SK-N-SH (cell line): ENCODE measurements at regions not wholly inside any gene's neighbourhood (a gene's known extent, or its start where the extent isn't known, plus 50 kb on each side); places are given as distances from the start of the nearest gene placed in this dataset.

Experiments
- CTCF ChIA-PET: fragments of 300-600, 350-600 bp; formaldehyde crosslinking; extraction: SDS; loops from one replicate; lab custom pipeline; 2021; lab: Yijun Ruan, JAX
- POLR2A ChIA-PET: fragments of 350-600 bp; sonication (Branson Sonifier 250); formaldehyde crosslinking; extraction: SDS; loops from one replicate; lab custom pipeline; 2020; ENCODE audit warnings: antibody characterized with exemption, inconsistent platforms; lab: Yijun Ruan, JAX
- DNase-seq: peaks from one replicate; pipeline ENCODE4 v3.0.0; 2012
- H2AFZ ChIP-seq: fragments of 200-600 bp; sonication (generic); 2 replicates; pipeline ENCODE4 v1.8.1; 2016; ENCODE audit warnings: antibody characterized with exemption, mild to moderate bottlenecking, low read depth
- H3F3A ChIP-seq: fragments of 200-600 bp; sonication (generic); replicated peaks from 2 replicates; pipeline ENCODE3; 2016; ENCODE audit warnings: antibody characterized with exemption, mild to moderate bottlenecking; ENCODE audit not compliant: insufficient read depth
- H3K27ac ChIP-seq, 2 experiments: fragments of 200-500 bp in 1 of 2; fragments of 200-600 bp in 1 of 2; sonication (Bioruptor generic) in 1 of 2; sonication (generic), shearing (Covaris generic) in 1 of 2; 2 replicates each; pipeline versions ENCODE4 v1.5.1 to v1.6.1; 2014 to 2016; ENCODE audit warnings: low read depth in 2 of 2, inconsistent platforms in 1 of 2, low read length in 1 of 2, mild to moderate bottlenecking in 1 of 2, mixed read lengths in 1 of 2
- H3K27me3 ChIP-seq: fragments of 200-600 bp; sonication (generic), shearing (Covaris generic); 2 replicates; pipeline ENCODE4 v1.6.1; 2016; ENCODE audit warnings: mixed run types; ENCODE audit not compliant: insufficient read depth
- H3K36me3 ChIP-seq, 2 experiments: fragments of 200-500 bp in 1 of 2; fragments of 200-600 bp in 1 of 2; sonication (Bioruptor generic) in 1 of 2; sonication (generic) in 1 of 2; replicated peaks in 1 of 2; 2 replicates each; pipeline versions ENCODE3 to v1.5.1; 2014 to 2016; ENCODE audit warnings: low read length in 1 of 2, mild to moderate bottlenecking in 1 of 2; ENCODE audit not compliant: insufficient read depth in 2 of 2, control insufficient read depth in 1 of 2
- H3K4me1 ChIP-seq, 2 experiments: fragments of 200-500 bp in 1 of 2; fragments of 200-600 bp in 1 of 2; sonication (Bioruptor generic) in 1 of 2; sonication (generic), shearing (Covaris generic) in 1 of 2; 2 replicates each; pipeline versions ENCODE4 v1.5.1 to v1.6.1; 2014 to 2016; ENCODE audit warnings: low read depth in 1 of 2, low read length in 1 of 2, mixed run types in 1 of 2; ENCODE audit not compliant: insufficient read depth in 2 of 2, control insufficient read depth in 1 of 2
- H3K4me2 ChIP-seq: fragments of 200-600 bp; sonication (generic), shearing (Covaris generic); 2 replicates; pipeline ENCODE4 v1.6.1; 2017; ENCODE audit warnings: mixed run types
- H3K4me3 ChIP-seq, 2 experiments: fragments of 200-500 bp in 1 of 2; fragments of 200-600 bp in 1 of 2; sonication (Bioruptor generic) in 1 of 2; sonication (generic), shearing (Covaris generic) in 1 of 2; 2 replicates each; pipeline versions ENCODE4 v1.5.1 to v1.8.1; 2014 to 2016; ENCODE audit warnings: low read depth in 2 of 2, inconsistent platforms in 1 of 2, low read length in 1 of 2, mild to moderate bottlenecking in 1 of 2, mixed read lengths in 1 of 2, moderate library complexity in 1 of 2
- H3K79me2 ChIP-seq: fragments of 200-600 bp; sonication (generic); 2 replicates; pipeline ENCODE4 v1.8.1; 2017; ENCODE audit warnings: mild to moderate bottlenecking; ENCODE audit not compliant: insufficient read depth
- H3K9ac ChIP-seq: fragments of 200-600 bp; sonication (generic); 2 replicates; pipeline ENCODE4 v1.6.1; 2017; ENCODE audit warnings: mixed run types
- H3K9me2 ChIP-seq: fragments of 200-600 bp; sonication (generic); 2 replicates; pipeline ENCODE4 v1.6.1; 2017; ENCODE audit warnings: mixed run types
- H3K9me3 ChIP-seq: fragments of 200-600 bp; sonication (generic); 2 replicates; pipeline ENCODE4 v1.6.1; 2017; ENCODE audit warnings: mixed run types, mild to moderate bottlenecking, moderate library complexity
- H4K20me1 ChIP-seq: fragments of 200-600 bp; sonication (generic); 2 replicates; pipeline ENCODE4 v1.6.1; 2017; ENCODE audit warnings: mild to moderate bottlenecking, mixed run types; ENCODE audit not compliant: insufficient read depth
- CHD2 ChIP-seq: fragments of 150-350 bp; IDR thresholded peaks from 2 replicates; pipeline ENCODE4 v1.6.1; 2018; ENCODE audit warnings: low read length; ENCODE audit not compliant: partially characterized antibody
- ELF1 ChIP-seq: IDR thresholded peaks from 2 replicates; pipeline ENCODE4 v1.4.0; 2012
- EZH2phosphoT487 ChIP-seq: fragments of 200-600 bp; sonication (generic); IDR thresholded peaks from 2 replicates; pipeline ENCODE4 v1.6.1; 2017; ENCODE audit warnings: low read depth, mixed run types, mild to moderate bottlenecking, antibody characterized with exemption, moderate library complexity, borderline replicate concordance
- GATA2 ChIP-seq: sonication (generic); formaldehyde crosslinking; IDR thresholded peaks from 2 replicates; pipeline ENCODE4 v1.5.0; 2020; ENCODE audit warnings: mild to moderate bottlenecking, missing genetic modification reagents
- MEF2A ChIP-seq: IDR thresholded peaks from 2 replicates; pipeline ENCODE4 v1.4.0; 2012; ENCODE audit warnings: low read depth, borderline replicate concordance
- NFIC ChIP-seq: IDR thresholded peaks from 2 replicates; pipeline ENCODE4 v1.4.0; 2012; ENCODE audit warnings: borderline replicate concordance
- NRF1 ChIP-seq: IDR thresholded peaks from 2 replicates; pipeline ENCODE4 v1.6.1; 2012; ENCODE audit warnings: low read depth, mild to moderate bottlenecking, low read length
- RAD21 ChIP-seq: IDR thresholded peaks from 2 replicates; pipeline ENCODE4 v1.6.1; 2012; ENCODE audit warnings: mild to moderate bottlenecking, low read length
- TEAD4 ChIP-seq: IDR thresholded peaks from 2 replicates; pipeline ENCODE4 v1.4.0; 2012; ENCODE audit warnings: mild to moderate bottlenecking, borderline replicate concordance; ENCODE audit not compliant: insufficient read depth
- USF1 ChIP-seq: IDR thresholded peaks from 2 replicates; pipeline ENCODE4 v1.4.0; 2012; ENCODE audit warnings: low read depth, borderline replicate concordance
- WGBS: methylation state at CpG from one replicate; pipeline ENCODE4 v1.1.6; 2017; ENCODE audit warnings: low lambda C conversion rate; 5-methylcytosine and 5-hydroxymethylcytosine counted together
- TF ChIP-seq, protein P1 (sequence below): IDR thresholded peaks from 2 replicates; pipeline ENCODE4 v1.6.1; 2012; ENCODE audit warnings: mild to moderate bottlenecking, low read depth, low read length, moderate library complexity
- TF ChIP-seq, protein P2 (sequence below): IDR thresholded peaks from 2 replicates; pipeline ENCODE4 v1.4.0; 2012; ENCODE audit warnings: low read depth, borderline replicate concordance
- TF ChIP-seq, protein P3 (sequence below): IDR thresholded peaks from 2 replicates; pipeline ENCODE4 v1.4.0; 2012; ENCODE audit warnings: low read depth

DNA sequence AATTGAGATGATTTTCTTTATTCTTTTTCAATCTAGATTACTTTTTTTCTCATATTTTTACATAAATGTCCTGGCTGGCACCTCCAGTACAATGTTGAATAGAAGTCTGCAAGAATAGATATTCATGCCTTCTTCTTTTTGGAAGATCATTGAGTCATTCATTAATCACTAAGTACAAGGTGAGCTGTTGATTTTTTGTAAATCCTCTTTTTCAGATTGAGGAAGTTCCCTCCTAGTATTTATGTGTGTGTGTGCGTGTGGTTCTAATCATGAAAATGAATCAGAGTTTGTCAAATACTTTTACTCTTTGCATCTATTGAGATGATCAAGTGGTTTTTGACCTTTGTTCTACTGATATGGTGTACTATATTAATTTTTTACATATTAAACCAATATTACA lies 859.3 kb downstream of the KCNT2 start:
- no peak for DNase-seq
- Histone ChIP-seq H3K79me2 (no peaks in the 10 kb centered on the region), H3K27me3 (no peaks in the 10 kb centered on the region), H3K4me2 (no peak overlapping the region), H4K20me1 (no peaks in the 10 kb centered on the region), H3K4me3 (no peak overlapping the region), H3F3A (peaks cover 4% of the 10 kb centered on the region), H3K27ac (no peak overlapping the region), H3K9ac (no peak overlapping the region), H3K9me3 (no peaks in the 10 kb centered on the region), H3K9me2 (no peaks in the 10 kb centered on the region), H3K36me3 (no peaks in the 10 kb centered on the region), H2AFZ (no peak overlapping the region), H3K4me1 (no peaks in the 10 kb centered on the region; a peak in 1 of 4 replicates)
- ChIA-PET CTCF (no interaction called here), POLR2A (no interaction called here)
- 97% methylated on average over 1 of the region's 1 CpG for WGBS
- TF ChIP-seq USF1 = no peak
- no peak for TF ChIP-seq EZH2phosphoT487
- TF ChIP-seq, protein P1, sequence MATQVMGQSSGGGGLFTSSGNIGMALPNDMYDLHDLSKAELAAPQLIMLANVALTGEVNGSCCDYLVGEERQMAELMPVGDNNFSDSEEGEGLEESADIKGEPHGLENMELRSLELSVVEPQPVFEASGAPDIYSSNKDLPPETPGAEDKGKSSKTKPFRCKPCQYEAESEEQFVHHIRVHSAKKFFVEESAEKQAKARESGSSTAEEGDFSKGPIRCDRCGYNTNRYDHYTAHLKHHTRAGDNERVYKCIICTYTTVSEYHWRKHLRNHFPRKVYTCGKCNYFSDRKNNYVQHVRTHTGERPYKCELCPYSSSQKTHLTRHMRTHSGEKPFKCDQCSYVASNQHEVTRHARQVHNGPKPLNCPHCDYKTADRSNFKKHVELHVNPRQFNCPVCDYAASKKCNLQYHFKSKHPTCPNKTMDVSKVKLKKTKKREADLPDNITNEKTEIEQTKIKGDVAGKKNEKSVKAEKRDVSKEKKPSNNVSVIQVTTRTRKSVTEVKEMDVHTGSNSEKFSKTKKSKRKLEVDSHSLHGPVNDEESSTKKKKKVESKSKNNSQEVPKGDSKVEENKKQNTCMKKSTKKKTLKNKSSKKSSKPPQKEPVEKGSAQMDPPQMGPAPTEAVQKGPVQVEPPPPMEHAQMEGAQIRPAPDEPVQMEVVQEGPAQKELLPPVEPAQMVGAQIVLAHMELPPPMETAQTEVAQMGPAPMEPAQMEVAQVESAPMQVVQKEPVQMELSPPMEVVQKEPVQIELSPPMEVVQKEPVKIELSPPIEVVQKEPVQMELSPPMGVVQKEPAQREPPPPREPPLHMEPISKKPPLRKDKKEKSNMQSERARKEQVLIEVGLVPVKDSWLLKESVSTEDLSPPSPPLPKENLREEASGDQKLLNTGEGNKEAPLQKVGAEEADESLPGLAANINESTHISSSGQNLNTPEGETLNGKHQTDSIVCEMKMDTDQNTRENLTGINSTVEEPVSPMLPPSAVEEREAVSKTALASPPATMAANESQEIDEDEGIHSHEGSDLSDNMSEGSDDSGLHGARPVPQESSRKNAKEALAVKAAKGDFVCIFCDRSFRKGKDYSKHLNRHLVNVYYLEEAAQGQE = no peak
- no peak for TF ChIP-seq NRF1
- TF ChIP-seq RAD21 = no peak
- TF ChIP-seq TEAD4 = no peak
- TF ChIP-seq GATA2 (CRISPR knock-in tag) = no peak
- TF ChIP-seq, protein P2, sequence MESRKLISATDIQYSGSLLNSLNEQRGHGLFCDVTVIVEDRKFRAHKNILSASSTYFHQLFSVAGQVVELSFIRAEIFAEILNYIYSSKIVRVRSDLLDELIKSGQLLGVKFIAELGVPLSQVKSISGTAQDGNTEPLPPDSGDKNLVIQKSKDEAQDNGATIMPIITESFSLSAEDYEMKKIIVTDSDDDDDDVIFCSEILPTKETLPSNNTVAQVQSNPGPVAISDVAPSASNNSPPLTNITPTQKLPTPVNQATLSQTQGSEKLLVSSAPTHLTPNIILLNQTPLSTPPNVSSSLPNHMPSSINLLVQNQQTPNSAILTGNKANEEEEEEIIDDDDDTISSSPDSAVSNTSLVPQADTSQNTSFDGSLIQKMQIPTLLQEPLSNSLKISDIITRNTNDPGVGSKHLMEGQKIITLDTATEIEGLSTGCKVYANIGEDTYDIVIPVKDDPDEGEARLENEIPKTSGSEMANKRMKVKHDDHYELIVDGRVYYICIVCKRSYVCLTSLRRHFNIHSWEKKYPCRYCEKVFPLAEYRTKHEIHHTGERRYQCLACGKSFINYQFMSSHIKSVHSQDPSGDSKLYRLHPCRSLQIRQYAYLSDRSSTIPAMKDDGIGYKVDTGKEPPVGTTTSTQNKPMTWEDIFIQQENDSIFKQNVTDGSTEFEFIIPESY = no peak
- no peak for TF ChIP-seq CHD2
- TF ChIP-seq, protein P3, sequence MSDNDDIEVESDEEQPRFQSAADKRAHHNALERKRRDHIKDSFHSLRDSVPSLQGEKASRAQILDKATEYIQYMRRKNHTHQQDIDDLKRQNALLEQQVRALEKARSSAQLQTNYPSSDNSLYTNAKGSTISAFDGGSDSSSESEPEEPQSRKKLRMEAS = no peak
- TF ChIP-seq NFIC = no peak
- TF ChIP-seq ELF1 = no peak
- no peak for TF ChIP-seq MEF2A
